Liver (tissue), 8 donors: ENCODE measurements at regions not wholly inside any gene's neighbourhood (a gene's known extent, or its start where the extent isn't known, plus 50 kb on each side); places are given as distances from the start of the nearest gene placed in this dataset.

ENCODE experiments used
- DNase-seq: peaks from one replicate; pipeline ENCODE4 v3.0.0-alpha.2; 2017; ENCODE audit warnings: low spot score
- H3K27ac ChIP-seq, 2 donors: one replicate each; pipeline ENCODE4 v1.7.0; 2013; ENCODE audit warnings: inconsistent platforms in 2 of 2, low read length in 2 of 2, control low read depth in 1 of 2, low read depth in 1 of 2, mild to moderate bottlenecking in 1 of 2
- H3K27me3 ChIP-seq, 4 donors: one replicate each; pipeline versions ENCODE4 v1.6.1 to v1.7.0; 2013; ENCODE audit warnings: low read length in 3 of 4, inconsistent platforms in 1 of 4, mild to moderate bottlenecking in 1 of 4, moderate library complexity in 1 of 4; ENCODE audit not compliant: control insufficient read depth in 4 of 4, insufficient read depth in 4 of 4
- H3K36me3 ChIP-seq, 4 donors: one replicate each; pipeline versions ENCODE4 v1.6.1 to v1.7.0; 2013; ENCODE audit warnings: low read length in 3 of 4, mild to moderate bottlenecking in 3 of 4, low read depth in 1 of 4, moderate library complexity in 1 of 4; ENCODE audit not compliant: control insufficient read depth in 4 of 4, insufficient read depth in 3 of 4
- H3K4me1 ChIP-seq, 4 donors: one replicate each; pipeline versions ENCODE4 v1.6.1 to v1.7.0; 2013; ENCODE audit warnings: low read length in 3 of 4, mild to moderate bottlenecking in 3 of 4, moderate library complexity in 1 of 4; ENCODE audit not compliant: control insufficient read depth in 4 of 4, insufficient read depth in 4 of 4
- H3K4me3 ChIP-seq, 3 donors: one replicate each; pipeline versions ENCODE4 v1.6.1 to v1.7.0; 2013; ENCODE audit warnings: low read length in 3 of 3, control low read depth in 1 of 3, low read depth in 1 of 3, mild to moderate bottlenecking in 1 of 3
- H3K9ac ChIP-seq, 2 donors: one replicate each; pipeline ENCODE4 v1.7.0; 2013; ENCODE audit warnings: low read length in 2 of 2, mild to moderate bottlenecking in 2 of 2, moderate library complexity in 2 of 2, control low read depth in 1 of 2, low read depth in 1 of 2
- H3K9me3 ChIP-seq, 4 donors: one replicate each; pipeline versions ENCODE4 v1.6.1 to v1.7.0; 2013; ENCODE audit warnings: low read length in 3 of 4; ENCODE audit not compliant: control insufficient read depth in 4 of 4
- ATF3 ChIP-seq: IDR thresholded peaks from 2 replicates; pipeline ENCODE4 v1.6.1; 2016; ENCODE audit warnings: antibody characterized with exemption
- CTCF ChIP-seq: fragments of 150-350 bp; IDR thresholded peaks from 2 replicates; pipeline ENCODE4 v1.5.1; 2017; ENCODE audit warnings: improper control_type of control experiment, low read depth, low read length; ENCODE audit not compliant: missing input control
- EGR1 ChIP-seq, 2 donors: IDR thresholded peaks; 2 replicates each; pipeline ENCODE4 v1.6.1; 2016 to 2018; ENCODE audit warnings: antibody characterized with exemption in 2 of 2, low read depth in 2 of 2
- FOXA1 ChIP-seq: IDR thresholded peaks from 2 replicates; pipeline ENCODE4 v1.6.1; 2016; ENCODE audit warnings: antibody characterized with exemption
- FOXA2 ChIP-seq: IDR thresholded peaks from 2 replicates; pipeline ENCODE4 v1.6.1; 2016; ENCODE audit warnings: antibody characterized with exemption
- GABPA ChIP-seq, 2 donors: IDR thresholded peaks in 1 of 2; conservative IDR thresholded peaks in 1 of 2; 2 replicates each; pipeline ENCODE4 v1.6.1; 2016; ENCODE audit warnings: antibody characterized with exemption in 2 of 2, mild to moderate bottlenecking in 1 of 2, moderate library complexity in 1 of 2
- HNF4A ChIP-seq, 2 donors: conservative IDR thresholded peaks; 2 replicates each; pipeline ENCODE4 v1.6.1; 2016; ENCODE audit warnings: antibody characterized with exemption in 2 of 2, mild to moderate bottlenecking in 2 of 2
- HNF4G ChIP-seq: IDR thresholded peaks from 2 replicates; pipeline ENCODE4 v1.6.1; 2016; ENCODE audit warnings: antibody characterized with exemption
- JUND ChIP-seq, 2 donors: IDR thresholded peaks; 2 replicates each; pipeline ENCODE4 v1.6.1; 2016; ENCODE audit warnings: antibody characterized with exemption in 2 of 2
- MAX ChIP-seq: IDR thresholded peaks from 2 replicates; pipeline ENCODE4 v1.6.1; 2016; ENCODE audit warnings: antibody characterized with exemption
- NR2F2 ChIP-seq: IDR thresholded peaks from 2 replicates; pipeline ENCODE4 v1.6.1; 2016; ENCODE audit warnings: antibody characterized with exemption
- RAD21 ChIP-seq, 2 donors: IDR thresholded peaks; 2 replicates each; pipeline ENCODE4 v1.6.1; 2016; ENCODE audit warnings: antibody characterized with exemption in 2 of 2, mild to moderate bottlenecking in 2 of 2
- REST ChIP-seq: IDR thresholded peaks from 2 replicates; pipeline ENCODE4 v1.6.1; 2016; ENCODE audit warnings: antibody characterized with exemption, mild to moderate bottlenecking
- RXRA ChIP-seq, 2 donors: IDR thresholded peaks; 2 replicates each; pipeline ENCODE4 v1.6.1; 2017 to 2018; ENCODE audit warnings: antibody characterized with exemption in 2 of 2, mild to moderate bottlenecking in 1 of 2
- SP1 ChIP-seq: IDR thresholded peaks from 2 replicates; pipeline ENCODE4 v1.6.1; 2018; ENCODE audit warnings: antibody characterized with exemption, mild to moderate bottlenecking
- TAF1 ChIP-seq: conservative IDR thresholded peaks from 2 replicates; pipeline ENCODE4 v1.6.1; 2016; ENCODE audit warnings: antibody characterized with exemption, mild to moderate bottlenecking
- YY1 ChIP-seq: IDR thresholded peaks from 2 replicates; pipeline ENCODE4 v1.6.1; 2016; ENCODE audit warnings: antibody characterized with exemption, mild to moderate bottlenecking
- ZBTB33 ChIP-seq: IDR thresholded peaks from 2 replicates; pipeline ENCODE4 v1.6.1; 2016; ENCODE audit warnings: antibody characterized with exemption
- WGBS: extraction: QIAGEN DNeasy Blood & Tissue Kit; methylation state at CpG from one replicate; pipeline ENCODE4 v1.1.7; 2013; 5-methylcytosine and 5-hydroxymethylcytosine counted together
- donor health status: healthy.
- donor health status: healthy.
- donor health status: healthy.
- donor health status: healthy.
- donor health status: healthy.

GRCh38 chr5:93279296-93279963 lies 301.6 kb downstream of the NR2F1-AS1 start:
- DNase-seq, result no peak
- TF ChIP-seq RXRA (IDR thresholded peaks at IDR 0.05) (no peak), ZBTB33 (no peak), YY1 (no peak), EGR1 (IDR thresholded peaks at IDR 0.05; ENCODE audit: low read depth in 2 of 2) (no peak), REST (no peak), MAX (no peak), CTCF (no peak), FOXA1 (no peak), JUND (IDR thresholded peaks at IDR 0.05) (no peak), GABPA (IDR thresholded peaks at IDR 0.05 in 1 of 2, conservative IDR thresholded peaks at IDR 0.05 in 1 of 2) (no peak), FOXA2 (no peak), HNF4A (conservative IDR thresholded peaks at IDR 0.05) (no peak), TAF1 (no peak), NR2F2 (no peak), HNF4G (no peak), SP1 (no peak), RAD21 (IDR thresholded peaks at IDR 0.05) (no peak), ATF3 (no peak)
- Histone ChIP-seq H3K9me3 (no peaks in the 10 kb centered on the region), H3K27ac (no peak overlapping the region), H3K9ac (no peak overlapping the region), H3K27me3 (no peaks in the 10 kb centered on the region), H3K4me3 (no peak overlapping the region), H3K4me1 (no peaks in the 10 kb centered on the region), H3K36me3 (no peaks in the 10 kb centered on the region)
- 84% methylated on average over 3 of the region's 3 CpGs for WGBS
